NCI-H2196 treated with DMSO at 0.1 percent for 48 hours (cell line): ENCODE measurements at regions not wholly inside any gene's neighbourhood (a gene's known extent, or its start where the extent isn't known, plus 50 kb on each side); places are given as distances from the start of the nearest gene placed in this dataset.
A peak's percentile ranks its signal among the peaks of the same experiment; 100 is the strongest.
"Not testable (repeated sequence)": the region's sequence is repeated elsewhere in the genome, so short reads cannot be mapped to it uniquely, and the experiment has no call there.

Experiments used
- DNase-seq: peaks from one replicate; lab custom pipeline; 2025; ENCODE audit not compliant: unreplicated experiment; lab: John Stamatoyannopoulos, UW

DNA sequence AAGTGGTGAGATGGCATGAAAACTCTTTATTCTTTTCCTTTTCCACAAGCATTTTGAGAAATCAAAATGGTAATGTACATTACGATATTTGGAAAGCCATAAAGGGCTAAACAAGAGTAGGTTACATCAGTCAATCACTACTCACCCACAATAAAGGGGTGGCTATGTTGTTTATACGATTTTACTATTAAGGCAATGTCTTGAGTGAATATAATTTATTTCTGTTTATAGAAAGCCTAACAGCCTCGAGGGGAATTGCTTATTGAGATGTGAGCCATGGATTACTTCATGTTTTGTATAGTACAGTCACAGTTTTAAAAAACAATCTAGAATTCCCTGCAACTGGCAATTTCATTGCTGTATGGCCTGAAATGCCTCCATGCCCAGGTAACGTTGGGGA, 237.5 kb upstream of the RBBP8 start:
- DNase-seq = no peak

DNA sequence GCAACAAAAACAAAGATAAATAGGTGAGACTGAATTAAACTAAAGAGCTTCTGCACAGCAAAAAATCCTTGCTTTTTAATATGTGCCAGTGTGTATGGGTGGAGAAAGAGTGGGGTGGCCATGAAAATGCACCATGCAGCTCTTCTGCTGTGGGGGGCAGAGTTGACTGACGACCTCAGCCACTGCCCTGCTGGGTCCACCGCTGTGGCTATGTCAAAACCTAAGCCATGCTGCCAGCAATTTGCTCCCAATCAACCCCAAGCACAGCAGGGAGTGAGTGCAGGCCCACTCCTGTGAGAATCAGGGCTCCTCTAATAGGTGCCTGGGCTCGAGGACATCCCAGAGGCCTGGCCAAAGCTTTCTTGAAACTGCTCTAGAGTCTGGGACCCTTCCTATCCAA, 235.6 kb upstream of the RBBP8 start:
- DNase-seq = no peak

DNA sequence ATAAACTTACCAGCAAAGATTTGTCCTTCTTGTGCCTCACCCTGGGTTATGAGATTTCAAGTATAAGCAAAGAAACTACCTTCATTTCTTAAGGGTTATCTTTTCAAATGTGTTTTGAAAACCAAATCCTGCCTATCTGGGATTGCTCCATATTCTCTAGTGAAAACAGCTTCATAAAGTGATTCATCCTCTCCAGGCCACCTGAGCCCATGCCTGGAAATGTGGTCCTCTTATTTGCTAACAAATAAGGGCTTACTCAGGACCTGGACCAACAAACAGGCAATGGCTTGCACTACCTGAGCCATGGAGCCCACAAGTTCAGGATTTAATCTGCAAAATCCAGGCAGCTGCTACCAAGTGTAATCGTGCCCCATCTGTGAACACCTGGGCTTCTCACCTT, 234.4 kb upstream of the RBBP8 start:
- no peak for DNase-seq

DNA sequence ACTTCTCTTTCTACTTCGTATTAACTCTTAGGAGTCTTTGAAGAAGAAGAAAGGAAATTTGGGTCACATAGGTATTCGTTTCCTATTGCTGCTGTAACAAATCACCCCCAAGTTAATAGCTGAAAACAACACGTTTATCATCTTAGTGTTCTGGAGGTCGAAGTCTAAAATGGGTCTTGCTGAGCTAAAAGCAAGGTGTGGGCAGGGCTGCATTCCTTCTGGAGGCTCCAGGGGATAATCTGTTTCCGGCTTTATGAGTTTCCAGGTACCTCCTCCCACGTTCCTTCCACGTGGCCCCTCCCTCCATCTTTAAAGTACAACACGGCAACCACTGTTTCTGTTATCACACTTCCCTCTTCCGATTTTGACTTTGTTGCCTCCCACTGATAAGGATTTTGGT, 233.5 kb upstream of the RBBP8 start:
- no peak for DNase-seq

DNA sequence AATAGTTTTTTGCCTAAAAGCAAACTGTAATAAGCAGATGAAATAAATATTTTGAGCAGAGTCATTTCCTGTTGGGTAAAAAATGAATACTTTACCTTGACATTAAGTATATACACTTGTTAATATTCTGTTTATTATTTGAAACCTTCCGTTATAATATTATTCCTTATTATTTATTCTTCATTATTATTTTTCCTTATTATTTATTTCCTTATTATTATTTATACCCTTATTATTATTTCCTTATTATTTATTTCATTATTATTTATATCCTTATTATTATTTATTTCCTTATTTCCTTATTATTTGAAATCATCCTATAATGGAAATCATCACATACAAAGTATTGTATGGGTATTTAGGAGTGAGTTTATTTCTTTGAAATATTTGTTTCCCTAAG, 232.2 kb upstream of the RBBP8 start:
- no peak for DNase-seq

DNA sequence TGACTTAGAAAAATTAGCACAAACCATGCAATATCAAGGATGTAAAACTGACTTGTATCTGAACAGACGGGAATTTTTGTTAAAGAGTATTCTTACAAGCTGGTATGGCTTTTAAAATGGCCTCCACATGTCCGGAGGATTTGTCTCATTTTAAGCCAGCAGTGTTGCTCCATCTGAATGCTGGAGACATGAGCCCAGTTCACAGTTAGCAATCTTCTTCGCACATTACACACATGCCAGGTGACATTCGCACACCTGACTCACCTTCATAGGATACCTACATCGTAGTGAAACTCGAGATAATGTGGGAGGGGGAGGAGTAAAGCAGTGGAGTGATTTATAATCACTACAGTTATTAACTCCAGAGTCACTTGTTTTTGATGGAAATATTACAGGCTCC, 231.8 kb upstream of the RBBP8 start:
- no peak for DNase-seq

DNA sequence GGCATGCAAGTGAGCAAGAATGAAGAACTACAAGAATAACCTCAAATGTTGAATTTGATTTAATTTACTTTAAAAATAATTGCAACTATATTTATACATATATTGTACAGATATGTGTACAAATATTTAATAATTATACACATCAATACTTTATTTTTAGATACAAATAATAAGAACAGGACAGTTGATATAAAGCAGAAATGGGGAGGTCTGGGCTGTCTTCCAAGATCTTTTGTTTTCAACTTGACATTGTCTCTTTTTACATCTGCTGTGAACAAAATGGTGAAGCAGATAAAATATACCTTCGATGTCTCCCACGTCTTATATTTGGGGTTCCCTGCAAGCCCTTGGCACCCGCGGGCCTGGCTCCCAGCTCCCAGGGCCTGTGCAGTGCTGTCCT, 231.3 kb upstream of the RBBP8 start:
- no peak for DNase-seq

DNA sequence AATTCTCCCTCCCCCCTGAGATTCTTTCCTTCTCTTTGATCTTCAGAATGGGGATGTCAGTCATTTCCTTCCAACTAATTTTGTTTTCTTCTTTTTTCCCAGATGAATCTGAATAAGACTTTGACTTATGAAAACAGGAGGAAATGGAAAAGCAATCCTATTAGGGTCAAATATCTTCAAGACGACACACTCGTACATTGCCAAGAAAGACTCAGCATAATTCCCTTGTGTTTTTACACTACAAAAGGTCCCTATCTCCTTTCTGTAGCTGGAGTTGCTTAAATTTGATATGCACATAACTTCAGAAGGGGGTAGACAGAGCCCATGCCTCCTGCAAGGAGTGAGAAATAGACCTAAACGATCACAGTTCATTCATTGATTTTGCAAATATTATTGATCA, 230.3 kb upstream of the RBBP8 start:
- no peak for DNase-seq

DNA sequence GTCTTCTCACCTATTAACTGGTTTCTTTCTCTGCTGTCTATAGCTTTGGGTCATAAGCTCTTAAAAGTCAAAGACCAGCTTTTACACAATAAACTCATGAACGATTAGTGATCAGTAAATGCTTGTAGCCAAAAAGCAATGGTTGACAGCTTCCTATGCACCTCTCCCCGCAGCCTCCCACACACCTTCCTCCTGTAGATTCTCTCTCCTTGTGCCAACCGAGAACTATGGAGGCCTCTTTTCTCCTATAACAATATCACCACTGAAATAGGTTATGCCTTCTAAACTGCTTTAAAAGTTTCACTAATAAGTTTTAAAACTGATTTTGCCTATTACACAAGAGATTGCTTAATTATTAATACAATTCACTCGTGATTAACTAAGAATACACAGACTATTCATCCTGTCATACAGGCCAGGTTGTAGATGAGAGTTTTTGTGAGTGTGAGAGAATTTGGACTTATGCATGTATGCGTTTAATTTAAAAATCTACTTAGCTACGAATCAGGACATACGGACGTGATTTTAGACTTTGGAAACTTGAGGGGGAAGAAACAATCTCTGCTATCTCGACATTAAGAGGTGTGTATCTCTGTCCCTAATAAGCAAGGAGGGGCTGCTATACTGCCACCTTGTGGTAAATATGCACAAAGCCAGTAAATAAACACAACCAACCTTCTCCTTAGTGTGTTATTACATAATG, 229.1 kb upstream of the RBBP8 start:
- peak; percentile 21 for DNase-seq

DNA sequence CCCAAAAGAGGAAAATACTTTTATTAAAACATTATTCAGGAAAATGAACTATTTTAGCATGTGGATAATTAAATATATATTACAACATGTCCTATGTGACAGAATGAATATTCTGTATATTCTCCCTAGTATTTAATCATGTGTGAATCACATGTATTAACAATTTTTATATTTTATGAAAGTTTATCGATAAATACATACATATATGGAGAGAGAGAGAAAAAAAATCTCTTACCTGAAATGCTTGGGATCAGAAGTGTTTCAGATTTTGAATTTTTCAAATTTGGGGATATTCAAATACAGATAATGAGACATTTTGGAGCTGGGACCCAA, 228.6 kb upstream of the RBBP8 start:
- no peak for DNase-seq

DNA sequence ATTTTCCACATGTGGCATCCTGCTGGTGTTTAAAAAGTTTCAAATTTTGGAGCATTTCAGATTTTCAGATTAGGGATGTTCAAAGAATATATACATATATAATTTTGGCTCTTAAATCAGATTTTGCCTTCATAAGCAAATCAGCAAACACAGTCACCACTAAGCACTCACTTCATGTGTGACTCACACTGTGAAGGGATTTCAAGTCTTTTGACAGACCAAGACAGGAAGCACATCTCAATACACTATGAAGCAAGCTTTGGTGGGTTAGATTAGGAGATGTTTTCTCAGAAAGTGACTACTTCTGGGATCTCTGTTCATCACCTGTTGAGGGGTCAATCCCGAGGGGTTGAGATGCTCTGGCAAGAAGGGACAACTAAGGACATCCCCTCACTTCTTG, 227.8 kb upstream of the RBBP8 start:
- no peak for DNase-seq

DNA sequence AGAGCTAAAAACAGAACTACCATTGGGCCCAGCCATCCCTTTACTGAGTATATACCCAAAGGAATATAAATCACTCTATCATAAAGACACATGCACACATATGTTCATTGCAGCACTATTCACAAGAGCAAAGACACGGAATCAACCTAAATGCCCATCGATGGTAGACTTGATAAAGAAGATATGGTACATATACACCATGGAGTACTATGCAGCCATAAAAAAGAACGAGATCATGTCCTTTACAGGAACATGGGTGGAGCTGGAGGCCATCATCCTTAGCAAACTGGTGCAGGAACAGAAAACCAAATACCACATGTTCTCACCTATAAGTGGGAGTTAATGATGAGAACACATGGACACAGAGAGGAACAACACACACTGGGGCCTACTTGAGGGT, 227.1 kb upstream of the RBBP8 start:
- not testable (repeated sequence) for DNase-seq

DNA sequence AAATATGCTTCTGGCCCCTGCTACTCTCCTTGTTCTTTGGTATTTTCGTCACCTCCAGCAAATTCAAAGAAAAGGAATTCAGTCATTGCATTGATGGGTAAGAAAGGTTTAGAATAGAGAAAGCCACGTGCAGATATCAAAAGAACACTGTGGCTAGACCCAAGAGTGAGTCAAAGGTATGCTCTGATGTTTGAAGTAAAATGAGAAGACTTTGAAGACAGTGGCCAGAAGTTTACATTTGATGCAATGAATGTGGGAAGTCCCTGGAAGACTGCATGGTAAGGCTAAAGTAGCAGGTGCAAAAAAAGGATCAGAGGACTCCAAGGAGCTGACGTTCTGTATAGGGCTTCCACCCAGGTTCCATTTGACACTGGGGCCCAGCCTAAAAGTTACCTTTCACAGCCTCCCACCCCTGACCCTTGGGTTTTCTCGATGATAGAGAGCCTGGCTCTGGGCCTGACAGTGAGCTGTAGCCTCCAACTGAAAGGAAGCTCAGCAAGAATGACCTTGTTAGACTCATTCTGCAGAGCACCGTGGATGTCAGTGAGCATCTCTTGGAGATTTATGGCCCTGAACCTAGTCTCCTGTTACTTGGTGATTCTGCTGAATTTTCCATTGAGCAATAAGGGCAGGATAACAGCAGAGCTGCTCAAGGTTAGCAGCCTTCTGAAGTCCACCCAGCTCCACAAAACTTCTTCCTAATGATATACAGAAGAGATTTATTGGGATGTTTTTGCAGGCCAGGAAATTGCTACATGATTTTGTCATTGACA, 223.7 kb upstream of the RBBP8 start:
- no peak for DNase-seq

DNA sequence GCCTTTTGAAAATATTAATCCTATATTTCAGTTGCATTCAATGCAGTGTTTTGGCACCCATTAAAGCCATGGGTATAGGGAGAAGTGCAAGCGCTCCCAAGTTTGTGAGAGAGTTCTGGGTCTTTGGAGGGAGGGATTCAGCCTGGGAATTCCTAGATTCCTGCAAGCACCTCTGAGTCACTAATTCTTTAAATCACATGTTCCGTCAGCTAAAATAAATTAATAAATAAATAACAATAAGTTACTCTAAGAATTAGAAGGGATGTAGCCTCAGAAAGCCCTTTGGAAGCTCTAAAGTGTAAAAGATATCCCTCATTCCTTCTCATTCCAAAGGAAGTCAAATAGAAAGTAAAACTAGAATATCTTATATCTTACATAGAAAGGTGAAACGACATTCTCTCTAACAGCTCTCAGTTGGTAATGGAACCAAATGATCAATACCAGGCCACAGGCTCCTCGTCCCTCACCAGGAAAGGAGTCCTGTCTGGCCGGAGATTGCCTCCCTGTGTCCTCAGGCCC, 222.4 kb upstream of the RBBP8 start:
- no peak for DNase-seq

DNA sequence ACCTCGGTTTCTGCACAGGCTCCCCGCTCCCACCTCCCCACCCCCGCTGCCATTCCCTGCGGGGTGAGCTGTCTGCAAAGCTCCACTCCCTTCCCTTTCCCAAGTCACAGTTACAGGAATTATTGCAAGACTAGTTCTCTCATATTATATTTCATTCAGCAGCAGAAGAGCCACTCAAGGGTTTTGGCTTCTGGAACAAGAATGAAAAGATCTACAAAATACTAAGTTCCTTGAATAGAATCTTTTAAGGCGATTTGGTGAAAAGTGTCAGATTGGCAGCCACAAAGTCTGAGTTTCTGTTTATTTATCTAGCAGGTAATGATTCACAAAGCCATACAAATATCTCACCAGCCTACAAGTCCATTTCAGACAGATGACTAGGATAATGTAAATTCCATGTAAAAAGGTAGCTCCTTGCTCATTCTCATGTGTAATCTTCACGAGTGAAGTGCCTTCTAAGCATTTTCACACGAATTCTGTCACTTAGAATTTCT, 221.9 kb upstream of the RBBP8 start:
- no peak for DNase-seq

DNA sequence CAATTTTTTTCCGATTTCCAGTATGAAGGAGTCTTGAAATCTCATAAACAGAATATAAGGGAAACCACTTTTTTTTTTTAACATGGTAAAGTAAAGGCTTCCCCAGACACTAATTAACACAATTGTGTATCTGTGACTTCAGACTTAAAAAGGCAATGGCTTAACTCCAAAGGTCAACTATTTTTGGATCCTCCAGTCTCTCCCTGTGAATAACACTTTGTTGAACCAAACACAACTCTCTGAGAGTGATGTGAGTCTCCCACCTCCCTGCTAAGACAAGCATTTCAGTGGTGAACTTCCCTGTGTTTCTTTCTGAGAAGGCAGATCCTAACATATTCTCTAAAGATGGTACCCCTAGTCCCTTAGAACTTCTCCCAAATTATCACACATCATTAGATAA, 219.6 kb upstream of the RBBP8 start:
- no peak for DNase-seq

DNA sequence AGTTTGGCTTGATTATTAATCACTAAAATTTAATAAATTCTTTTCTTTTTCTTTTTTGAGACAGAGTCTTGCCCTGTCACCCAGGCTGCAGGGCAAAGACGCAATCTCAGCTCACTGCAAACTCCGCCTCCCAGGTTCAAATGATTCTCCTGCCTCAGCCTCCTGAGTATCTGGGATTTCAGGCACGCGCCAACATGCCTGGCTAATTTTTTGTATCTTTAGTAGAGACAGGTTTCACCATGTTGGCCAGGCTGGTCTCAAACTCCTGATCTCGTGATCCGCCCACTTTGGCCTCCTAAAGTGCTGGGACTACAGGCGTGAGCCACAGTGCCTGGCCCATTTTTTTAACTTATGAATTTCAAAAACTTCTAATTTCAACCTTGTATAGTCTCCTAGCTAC, 215.6 kb upstream of the RBBP8 start:
- not testable (repeated sequence) for DNase-seq

DNA sequence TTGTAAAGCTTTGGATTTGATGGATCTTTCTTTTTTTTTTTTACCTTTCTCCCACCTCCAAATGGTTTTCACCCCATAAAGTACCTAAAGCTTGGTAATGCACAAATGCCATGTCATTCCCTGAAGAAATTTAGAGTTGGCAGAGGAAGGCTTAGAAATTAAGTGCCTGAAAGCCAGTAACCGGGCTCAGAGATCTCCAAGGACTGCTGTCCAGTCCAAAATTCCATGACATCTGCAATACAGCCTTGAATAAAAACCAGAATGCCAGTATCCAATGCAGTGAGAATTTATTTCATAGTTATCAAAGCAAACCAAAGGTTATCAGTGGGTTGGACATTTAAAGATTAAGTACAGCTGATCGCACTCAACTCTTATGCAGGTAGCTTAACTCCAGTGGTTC, 209.9 kb upstream of the RBBP8 start:
- DNase-seq = no peak

DNA sequence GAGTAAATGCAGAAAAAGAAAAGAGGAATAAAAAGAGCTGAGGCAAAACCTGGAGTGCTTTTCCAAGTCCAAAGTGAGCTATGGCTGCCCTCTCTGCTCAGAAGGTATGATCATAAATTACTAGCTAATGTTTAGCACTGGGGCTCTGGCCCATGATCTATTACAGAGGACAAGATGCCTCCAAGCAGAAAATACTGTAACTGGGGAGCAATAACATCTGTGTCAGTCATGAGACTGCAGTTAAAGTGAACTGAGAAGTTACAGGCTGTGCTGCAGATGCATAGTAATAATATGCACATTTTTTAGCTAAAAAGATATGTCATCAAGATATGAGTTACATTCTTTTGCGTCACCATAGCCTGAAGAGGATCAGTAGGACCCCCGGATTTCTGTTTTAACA, 209.4 kb upstream of the RBBP8 start:
- no peak for DNase-seq

DNA sequence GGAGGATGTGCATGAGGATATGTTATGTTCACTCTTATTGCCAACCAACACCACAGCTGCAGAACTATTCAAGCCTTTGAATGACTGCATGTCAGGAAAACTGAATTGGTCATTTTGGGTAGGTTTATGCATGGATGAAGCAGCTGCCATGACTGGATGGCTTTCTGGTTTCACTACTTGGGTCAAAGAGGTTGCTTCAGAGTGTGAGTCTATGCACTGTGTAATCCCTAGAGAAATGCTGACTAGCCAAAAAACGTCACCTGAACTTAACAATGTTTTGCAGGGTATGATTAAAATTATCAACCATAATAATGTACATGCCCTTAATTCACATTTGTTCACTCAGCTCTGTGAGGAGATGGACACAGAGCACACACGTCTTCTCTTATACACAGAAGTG, 206.7 kb upstream of the RBBP8 start:
- no peak for DNase-seq

DNA sequence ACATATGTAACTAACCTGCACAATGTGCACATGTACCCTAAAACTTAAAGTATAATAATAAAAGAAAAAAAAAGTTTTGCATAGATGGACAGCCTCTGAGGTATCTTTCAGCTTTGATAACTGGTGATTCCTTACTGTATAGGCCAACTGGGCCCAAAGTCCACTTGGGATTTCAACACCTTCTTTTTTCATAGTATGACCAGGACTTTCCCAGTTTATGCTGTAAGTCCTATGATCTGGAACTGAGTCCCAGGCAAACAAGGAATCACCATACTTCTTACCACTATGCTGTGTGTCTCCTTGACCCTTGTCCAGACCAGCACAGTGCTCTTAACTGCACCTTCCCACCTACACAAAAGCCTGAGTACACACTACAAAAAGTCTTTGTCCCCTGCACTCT, 205.1 kb upstream of the RBBP8 start:
- DNase-seq = no peak

DNA sequence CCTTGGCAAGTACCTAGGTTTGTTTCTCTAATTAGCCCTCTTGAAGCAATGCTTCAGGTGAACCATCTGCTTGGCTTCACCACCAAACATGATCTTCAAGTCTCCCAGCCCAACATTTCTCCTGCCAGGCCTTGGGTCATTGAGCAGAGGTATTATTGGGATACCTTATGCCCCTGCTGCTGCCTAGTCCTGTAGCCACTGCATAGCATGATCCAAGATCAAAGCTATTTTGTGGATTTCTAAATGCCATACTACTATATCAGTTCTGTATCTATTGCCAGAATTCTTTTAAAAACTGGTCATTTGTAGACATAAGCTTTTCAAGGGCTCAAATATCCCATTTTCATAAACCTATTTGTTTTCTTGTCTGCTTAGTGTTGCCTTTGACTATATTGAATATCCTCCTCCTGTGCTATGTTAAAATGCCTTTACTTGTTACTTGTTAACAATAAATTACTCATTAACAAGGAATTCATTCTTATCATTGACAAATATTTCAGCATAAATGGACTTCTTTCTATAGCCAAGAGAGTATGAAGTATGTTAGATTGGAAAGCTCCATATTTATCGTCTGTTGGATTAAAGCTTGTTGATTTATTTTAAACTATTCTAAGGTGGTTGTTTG, 204.5 kb upstream of the RBBP8 start:
- no peak for DNase-seq
